DMS53 treated with DMSO at 0.1 percent for 48 hours (cell line): ENCODE measurements at regions not wholly inside any gene's neighbourhood (a gene's known extent, or its start where the extent isn't known, plus 50 kb on each side); places are given as distances from the start of the nearest gene placed in this dataset.
A peak's percentile ranks its signal among the peaks of the same experiment; 100 is the strongest.
"Not testable (repeated sequence)": the region's sequence is repeated elsewhere in the genome, so short reads cannot be mapped to it uniquely, and the experiment has no call there.

Experiments used
- DNase-seq: peaks from one replicate; lab custom pipeline; 2025; ENCODE audit not compliant: unreplicated experiment; lab: John Stamatoyannopoulos, UW

DNA sequence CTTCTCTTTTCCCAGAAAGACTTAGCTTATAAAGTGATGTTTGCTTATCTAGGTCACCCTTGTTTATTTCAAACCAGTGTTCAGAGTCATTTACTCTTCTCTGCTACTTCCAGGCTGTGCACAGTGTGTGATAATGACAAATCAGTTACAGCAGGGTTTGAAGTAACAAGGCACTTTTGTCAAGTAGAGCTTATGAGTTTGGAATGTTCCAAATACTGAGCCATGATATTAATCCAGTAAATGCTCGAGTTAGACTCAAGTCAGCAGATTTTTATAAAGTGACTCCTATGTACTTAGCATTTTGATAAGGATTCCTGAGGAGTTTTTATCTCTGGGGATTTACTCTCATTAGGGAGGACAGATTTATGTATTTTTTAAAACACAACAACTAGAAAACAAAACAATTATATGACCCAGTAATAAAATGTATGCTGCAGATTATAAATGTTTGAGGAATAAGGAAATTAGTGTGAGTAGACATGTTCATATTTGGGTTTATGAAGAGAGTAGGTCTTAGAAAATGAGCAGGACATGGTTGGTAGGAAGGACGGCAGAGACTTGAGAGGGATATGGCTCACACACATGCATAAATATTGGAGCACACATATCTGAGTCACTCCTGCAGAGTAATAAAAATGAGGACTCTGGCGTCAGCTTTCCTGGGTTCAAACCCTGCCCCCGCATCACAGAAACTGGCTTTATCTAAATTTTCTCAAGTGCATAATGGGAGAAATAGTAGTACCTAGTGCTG, 271.2 kb downstream of the FBXO8 start:
- DNase-seq, result no peak

DNA sequence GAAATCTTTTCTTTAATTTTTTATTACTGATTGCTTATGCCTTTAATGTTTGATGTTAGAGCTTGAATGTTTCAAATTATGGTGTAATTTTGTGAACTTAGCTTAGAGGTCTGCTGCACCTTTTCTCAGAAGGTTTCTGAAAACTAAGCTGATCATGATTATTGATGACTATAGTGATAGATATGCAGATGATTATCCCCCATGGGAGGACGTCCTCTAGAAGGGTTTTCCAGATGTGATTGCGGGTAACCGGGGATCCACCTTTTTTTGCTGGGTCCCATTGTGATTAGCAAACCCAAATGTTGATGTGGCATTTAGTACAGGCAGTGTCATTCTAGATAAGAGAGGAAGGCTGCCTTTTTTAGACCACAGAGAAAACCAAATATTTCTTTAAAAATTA, 272.9 kb downstream of the FBXO8 start:
- DNase-seq, result no peak

DNA sequence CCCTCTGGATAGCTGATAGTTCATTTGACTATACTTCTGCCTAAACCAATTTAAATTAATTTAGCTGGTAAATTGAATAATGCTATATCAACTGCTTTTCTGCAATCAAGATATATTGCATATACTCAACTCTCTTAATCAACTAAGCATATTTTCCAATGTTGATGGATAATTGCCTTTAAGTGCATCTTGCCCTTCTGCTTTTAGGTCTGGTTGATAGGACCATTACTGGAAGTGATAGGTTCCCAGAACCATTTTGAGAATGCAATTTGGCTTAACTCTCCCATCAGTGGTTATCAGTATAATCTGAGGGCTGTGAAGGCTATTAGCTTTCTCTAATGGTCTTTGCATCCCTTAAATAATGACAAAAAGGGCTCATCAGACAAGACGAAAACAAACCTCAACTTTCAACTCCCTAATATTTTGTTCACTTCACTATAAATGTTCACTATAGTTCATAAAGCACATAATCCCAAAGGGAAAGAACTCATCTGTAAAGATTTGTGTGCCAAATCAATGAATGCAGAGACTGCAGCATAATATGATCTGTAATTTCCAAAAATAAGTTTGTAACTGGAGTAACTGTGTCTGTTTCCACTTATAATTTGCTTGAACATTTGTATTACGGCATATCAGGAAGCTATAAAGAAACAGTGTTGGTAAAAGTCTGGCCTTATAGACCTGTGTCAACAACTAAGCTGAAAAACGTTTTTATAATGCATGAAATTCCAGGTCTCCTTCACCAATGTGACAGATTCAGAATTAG, 273.6 kb downstream of the FBXO8 start:
- DNase-seq, result no peak

DNA sequence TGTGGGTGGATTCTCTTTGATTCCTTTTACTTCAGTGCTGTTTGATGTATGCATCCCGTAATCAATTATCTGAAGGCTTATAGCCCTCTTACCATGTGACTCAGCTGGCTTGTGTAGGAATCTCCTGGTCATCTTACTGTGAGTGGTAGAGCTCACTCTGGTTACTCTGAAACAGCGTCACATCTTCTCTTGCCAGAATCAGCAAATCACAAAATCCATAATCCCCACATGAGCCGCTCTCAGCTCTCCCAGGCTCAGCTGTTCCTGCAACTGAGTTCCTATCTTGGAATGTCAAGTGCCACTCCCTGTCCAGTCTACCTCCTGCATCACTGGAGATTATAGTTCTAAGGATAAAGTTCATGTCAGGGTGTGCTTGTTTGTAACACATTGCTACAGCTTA, 278.0 kb downstream of the FBXO8 start:
- DNase-seq, result no peak

DNA sequence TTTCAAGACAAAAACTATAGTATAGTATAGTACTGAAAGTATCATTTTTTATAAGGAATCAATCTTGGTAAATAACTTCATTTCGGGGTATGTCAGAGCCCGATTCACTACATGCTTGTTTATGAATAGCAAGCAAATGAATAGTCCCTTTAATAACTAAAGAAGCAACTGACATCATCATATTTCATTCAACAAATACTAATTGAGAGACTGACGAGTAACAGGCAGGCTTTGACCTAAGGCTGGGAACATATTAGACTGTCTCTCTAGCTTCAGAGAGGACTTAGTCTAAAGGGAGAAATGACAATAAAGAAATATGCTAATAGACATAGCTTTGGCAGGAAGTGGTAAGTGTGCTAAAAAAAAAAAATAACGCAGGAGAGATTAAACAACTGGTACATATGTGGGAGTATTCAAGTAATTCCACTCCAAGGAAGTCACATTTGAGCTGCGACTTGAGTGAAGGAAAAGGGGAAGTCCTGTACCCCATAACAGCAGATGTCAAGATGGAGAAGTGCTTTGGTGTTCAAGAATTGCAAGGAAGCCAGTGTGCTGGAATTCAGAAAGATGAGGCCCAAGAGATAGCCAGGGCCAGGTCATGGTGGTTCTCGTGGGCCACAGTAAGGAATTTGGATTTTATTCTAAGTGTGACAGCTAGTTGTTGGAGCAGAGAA, 284.9 kb downstream of the FBXO8 start:
- DNase-seq, result no peak

DNA sequence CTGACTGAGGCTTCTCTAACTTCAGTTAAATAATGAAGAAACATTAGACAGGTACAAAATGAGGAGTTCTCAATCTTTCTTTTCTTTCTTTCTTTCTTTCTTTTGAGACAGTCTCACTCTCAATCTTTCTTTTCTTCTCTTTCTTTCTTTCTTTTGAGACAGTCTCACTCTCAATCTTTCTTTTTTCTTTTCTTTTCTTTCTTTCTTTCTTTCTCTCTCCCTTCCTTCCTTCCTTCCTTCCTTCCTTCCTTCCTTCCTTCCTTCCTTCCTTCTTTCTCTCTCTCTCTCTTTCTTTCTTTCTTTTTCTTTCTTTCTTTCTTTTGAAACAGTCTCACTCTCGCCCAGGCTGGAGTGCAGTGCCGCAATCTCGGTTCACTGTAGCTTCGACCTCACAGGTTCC, 287.7 kb downstream of the FBXO8 start:
- not testable (repeated sequence) for DNase-seq

DNA sequence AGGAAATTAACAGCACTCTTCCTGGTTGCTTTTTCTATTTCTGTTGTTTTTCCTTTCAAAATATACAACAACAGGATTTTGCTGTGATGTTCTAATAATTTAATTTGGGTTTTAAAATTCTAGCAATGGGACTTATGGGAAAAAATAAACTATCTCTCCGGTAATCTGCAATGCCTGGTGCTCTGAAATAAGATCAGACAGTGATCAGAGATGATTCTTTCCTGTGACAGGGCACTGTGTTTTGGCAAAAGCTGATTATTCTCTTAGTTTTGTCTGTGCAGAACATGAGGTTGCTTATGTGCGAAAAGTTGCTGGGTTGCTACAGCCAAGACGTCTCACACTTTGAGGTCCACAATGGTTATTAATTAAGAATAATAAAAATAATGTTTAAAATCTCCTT, 291.7 kb downstream of the FBXO8 start:
- DNase-seq, result no peak

DNA sequence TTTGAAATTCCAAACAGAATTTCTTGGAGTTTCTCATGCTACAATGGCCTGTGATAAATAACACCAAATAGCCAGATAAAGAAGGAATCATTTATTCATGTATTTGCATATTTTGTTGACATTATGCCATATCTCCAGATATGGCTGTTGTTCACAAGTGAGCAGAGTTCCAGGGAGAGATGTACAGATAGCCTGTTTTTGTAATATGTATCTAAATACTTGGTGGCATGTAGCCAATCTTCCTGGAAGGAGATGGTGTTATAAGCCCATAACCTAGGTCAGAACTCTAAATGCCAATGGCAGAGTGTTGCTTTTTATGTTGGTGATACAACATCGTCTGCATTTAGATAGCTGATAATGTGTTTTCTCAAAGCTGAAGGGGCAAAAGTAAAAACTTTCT, 292.2 kb downstream of the FBXO8 start:
- DNase-seq, result no peak

DNA sequence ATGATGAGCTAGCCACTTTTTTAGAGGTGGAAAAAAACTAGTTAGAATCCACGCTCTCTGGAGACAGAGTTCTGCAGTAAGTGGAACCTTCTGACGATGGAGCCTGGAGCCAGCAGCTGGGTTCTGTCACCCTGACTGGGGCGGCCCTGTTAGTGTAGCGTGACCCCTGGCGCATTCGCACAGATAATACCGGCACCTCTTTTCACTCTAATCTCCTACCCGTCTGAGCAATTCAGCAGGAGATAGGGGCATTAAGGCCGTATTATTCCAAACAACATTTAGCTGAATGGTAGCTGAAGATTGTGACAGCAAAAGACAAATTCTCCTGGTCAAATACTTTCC, 292.6 kb downstream of the FBXO8 start:
- DNase-seq, result no peak

DNA sequence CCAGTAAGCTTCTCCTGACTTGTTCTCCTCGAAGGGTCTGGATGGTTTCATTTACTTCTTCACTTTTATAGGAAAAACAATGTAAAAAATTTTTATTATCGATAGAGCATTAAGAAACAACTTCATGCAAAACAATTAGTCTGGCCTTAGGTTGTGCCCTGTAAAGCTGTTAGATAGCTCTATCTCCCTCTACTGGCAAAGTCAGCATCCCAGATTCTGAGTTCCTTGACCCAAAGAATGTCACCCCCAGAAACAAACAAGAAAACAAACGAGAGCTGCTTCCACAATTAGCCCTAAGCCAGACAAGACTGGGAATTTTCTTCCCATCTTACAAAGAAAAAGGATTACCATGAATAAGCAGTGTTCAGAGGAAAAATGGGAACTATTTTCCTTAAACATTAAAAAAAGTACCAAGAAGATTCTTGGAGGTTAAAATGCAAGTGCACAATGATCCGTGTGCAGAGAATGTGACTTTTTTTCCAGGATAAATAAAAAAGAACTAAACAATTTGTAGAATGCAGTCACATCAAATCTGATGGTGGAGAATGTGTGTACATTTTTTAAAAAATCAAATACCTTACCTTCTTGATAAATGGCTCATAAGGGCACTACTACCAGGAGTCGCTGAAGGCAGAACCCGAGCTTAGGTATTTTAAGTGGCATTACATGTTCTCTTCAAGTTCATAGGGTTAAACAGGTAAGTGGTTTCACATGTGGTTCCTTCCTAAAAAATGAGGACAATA, 293.2 kb downstream of the FBXO8 start:
- DNase-seq, result peak; percentile 11

DNA sequence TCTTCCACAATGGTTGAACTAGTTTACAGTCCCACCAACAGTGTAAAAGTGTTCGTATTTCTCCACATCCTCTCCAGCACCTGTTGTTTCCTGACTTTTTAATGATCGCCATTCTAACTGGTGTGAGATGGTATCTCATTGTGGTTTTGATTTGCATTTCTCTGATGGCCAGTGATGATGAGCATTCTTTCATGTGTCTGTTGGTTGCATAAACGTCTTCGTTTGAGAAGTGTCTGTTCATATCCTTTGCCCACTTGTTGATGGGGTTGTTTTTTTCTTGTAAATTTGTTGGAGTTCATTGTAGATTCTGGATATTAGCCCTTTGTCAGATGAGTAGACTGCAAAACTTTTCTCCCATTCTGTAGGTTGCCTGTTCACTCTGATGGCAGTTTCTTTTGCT, 319.9 kb downstream of the FBXO8 start:
- DNase-seq, result not testable (repeated sequence)

DNA sequence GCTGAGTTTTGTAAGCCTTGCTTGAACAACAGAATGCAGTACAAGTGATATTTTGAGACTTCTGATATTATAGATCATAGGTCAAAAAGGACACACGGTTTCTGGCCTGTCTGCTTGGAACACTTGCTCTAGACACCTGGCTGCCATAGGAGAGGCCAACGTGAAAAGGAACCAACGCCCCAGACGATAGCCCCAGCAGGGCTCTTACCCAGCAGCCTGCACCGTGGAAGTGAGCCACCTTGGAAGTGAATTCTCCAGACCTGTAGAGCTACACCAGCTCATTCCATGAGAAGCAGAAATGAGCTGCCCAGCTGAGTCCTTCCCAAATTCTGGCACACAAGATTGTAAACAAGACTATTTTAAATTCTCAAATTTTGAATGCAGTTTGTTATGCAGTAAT, 323.1 kb downstream of the FBXO8 start:
- DNase-seq, result no peak

DNA sequence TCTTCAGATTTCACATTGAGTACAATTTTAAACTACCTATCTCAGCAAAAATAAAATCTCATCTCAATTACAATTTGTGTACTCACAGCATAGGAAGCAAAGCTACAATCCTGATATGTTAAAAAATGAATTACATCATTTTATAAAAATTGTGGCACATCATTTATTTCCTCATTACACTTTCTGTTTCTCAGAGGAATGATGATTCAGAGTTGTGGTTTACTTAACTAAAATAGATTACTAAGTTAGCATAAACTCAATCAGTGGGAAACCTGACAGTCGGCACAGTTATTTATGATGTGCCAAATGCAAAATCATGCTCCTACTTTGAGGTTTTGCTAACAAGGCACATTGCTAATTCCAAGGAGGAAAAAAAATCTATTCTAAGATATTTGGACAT, 325.0 kb downstream of the FBXO8 start:
- no peak for DNase-seq

DNA sequence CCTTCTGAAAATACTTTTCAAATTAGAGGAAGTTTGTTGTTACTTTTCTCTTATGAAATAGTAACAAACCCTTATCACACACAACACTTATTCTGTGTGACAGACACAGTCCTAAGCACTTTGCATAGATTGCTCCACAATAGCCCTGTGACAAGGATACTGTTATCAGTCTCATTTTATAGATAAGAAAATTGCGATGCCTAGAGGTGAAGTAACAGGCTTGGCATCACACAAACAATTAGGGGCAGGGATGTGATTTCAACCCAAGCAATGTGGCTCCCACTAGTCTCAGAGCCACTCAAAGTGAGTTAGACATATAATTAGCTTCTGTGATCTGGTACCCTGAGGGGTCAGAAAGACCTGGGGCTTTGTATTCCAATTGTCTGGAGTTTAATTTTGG, 339.9 kb downstream of the FBXO8 start:
- DNase-seq, result no peak

DNA sequence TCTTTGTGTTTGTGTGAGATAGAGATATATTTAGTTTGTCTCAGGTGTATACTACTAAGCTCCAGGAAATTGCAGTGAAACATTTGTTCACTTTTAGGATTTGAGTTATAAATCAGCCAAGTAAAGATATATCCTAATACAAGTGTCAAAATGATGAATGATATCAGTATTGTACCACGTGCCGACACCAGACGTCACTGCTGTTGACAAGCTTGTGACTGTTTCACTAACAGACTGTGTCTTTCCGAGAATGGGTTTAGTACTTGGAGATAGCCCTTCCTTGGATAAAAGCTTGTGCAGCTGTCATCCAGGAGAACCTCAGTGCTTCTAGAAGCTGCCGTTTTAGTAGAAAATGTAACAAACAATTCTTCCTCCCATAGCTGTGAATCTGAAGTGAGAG, 343.3 kb downstream of the FBXO8 start:
- no peak for DNase-seq

DNA sequence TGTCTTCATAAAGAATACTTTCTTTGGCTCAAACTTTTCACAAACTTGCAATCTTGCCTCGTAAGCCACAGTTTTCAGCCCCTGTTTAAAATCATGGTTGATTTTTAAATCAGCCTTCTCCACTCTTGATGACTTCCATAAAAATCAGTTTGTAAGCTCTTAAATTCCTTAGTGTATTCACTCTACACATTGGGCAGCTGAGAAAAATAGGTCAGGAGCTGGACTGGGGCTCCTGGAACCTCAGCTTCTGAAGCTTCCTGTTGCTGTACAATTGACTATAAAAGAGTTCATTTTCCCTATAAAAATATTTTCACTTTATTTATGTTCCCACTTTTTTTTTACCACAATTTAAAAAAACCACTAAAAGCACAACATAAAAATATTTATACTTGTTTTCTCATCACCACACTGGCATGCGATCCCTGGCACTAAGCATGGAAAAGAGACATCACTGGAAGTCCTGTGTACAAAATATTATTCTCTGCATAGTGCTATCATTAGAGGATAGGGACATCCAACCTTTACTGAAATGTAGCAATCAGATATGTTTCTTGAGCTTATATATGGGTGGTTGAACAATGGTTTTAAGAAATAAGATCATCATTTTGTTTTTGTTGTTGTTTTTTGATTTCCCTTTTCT, 345.7 kb downstream of the FBXO8 start:
- no peak for DNase-seq

DNA sequence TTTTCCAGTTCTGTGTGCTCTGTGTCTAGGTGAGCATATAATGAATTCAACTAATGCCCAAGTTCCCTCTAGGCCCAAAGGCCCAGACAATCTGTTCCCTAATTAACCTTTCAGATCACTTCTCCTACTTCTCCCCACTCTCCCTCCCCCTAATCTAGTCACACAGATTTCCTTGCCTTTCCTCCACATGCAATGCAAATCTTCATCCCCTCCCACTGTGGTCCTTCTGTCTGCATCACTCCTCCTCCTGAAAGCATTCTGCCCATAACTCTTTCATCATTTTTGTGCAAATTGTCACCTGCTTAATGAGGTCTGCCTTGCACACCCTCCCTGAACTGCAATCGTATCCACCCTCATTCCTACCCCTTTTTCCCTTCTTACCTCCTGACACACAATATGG, 346.6 kb downstream of the FBXO8 start:
- no peak for DNase-seq

DNA sequence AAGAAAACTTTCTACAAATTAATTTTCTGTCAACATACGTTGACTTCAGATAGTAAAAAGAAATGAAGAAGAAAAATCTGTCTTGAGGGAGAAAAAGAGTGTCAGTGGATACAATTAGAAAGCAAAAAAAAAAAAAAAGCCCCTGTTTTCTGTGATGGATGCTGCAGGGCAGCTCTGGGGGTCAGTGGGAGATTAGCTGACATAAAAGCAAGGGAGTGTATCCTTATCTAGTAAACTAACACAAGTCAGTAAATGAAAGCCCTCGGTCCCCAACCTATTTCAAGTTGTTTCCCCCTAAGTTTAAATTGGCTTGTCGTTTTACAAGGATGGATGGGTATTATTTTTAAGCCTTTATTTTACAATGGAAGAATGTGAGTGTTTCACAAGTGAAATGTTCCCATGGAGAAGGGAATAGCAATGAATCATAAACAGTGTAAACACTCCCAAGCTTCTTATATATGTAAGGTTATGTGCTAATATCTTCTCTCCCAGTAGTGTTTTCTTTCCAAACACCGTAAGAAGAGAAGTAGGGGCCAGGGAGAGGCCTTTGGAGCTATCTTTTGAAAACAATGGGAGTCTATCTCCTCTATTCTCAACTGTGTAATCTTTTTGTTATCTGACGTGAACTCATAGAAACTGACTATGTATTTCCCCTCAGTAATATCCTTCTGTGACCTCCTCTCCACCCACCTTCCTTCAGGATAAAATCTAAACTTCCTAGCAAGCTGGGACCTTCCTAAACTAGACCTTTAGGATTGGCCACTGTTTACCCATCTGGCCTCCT, 347.7 kb downstream of the FBXO8 start:
- DNase-seq, result no peak

DNA sequence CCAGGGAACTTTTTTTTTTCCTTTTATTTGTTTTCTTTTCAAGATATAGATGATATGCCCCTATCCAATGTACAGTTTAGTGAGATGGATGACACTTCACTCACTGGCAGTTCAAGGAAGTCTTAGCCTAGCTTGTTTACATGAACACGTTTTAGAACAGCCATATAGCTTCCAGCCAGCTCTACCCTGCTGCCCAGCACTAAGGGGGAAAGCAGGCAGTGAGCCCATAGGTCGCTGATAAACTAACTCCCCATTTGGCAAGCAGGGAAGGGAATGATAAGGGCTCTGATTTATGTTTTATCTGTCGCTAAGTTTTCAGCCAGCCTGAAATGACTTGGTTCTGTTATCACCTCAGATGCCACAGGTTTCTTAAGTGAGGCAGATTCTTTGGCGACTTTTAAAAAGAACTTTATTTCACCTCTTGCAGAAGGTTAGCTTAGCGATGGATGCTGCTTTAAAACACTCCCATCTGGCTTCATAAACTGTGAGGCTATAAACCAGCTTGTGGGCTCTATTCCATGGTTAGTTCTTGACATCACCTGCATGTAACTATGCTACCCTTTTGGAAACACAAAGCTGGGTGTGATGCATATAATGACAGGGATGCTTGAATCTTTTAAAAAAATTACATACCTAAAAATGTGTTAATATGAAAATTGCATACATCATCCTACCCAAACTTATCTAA, 348.4 kb downstream of the FBXO8 start:
- DNase-seq, result no peak

DNA sequence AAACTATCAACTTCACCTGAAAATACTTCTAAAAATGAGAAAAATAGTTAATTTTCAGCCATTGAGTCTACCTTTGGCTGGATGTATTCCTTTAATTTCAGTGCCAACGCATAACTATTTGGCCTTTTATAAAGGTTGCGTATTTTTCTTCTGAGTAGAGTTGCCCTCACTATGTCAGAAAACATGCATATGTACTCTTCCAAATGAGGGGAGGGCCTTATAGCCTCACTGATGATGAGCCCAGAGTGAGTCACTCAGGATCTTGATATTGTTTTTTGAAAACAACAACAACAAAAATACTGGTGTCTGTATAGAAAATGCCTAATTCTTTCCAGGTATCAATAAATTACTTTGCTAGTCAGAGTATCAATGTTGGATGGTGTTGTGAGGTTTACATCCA, 349.3 kb downstream of the FBXO8 start:
- no peak for DNase-seq
